GM19043 (cell line): ENCODE measurements at regions not wholly inside any gene's neighbourhood (a gene's known extent, or its start where the extent isn't known, plus 50 kb on each side); places are given as distances from the start of the nearest gene placed in this dataset.

Experiments used
- ATAC-seq: cut with Tn5 transposase; IDR thresholded peaks from one replicate; pipeline ENCODE4 v1.9.1; 2021; ENCODE audit warnings: low read depth; ENCODE audit not compliant: unreplicated experiment

- no peak for ATAC-seq
These were observed 592.2 kb upstream of the SYT4 start for GRCh38 chr18:43869451-43870008.

GRCh38 chr18:43870626-43871025 is 593.3 kb upstream of the SYT4 start:
- no peak for ATAC-seq

GRCh38 chr18:43875511-43875910 is 598.2 kb upstream of the SYT4 start:
- no peak for ATAC-seq

GRCh38 chr18:43876286-43876685 is 599.0 kb upstream of the SYT4 start:
- no peak for ATAC-seq

- no peak for ATAC-seq
These were observed 599.5 kb upstream of the SYT4 start for GRCh38 chr18:43876748-43877147.

- no peak for ATAC-seq
These were observed 600.5 kb upstream of the SYT4 start for GRCh38 chr18:43877616-43878321.

GRCh38 chr18:43879415-43879814 is 602.1 kb upstream of the SYT4 start:
- ATAC-seq, result no peak

GRCh38 chr18:43882358-43883055 is 605.2 kb upstream of the SYT4 start:
- no peak for ATAC-seq

- ATAC-seq, result no peak
These were observed 606.6 kb upstream of the SYT4 start for GRCh38 chr18:43883886-43884285.

- ATAC-seq, result no peak
These were observed 609.1 kb upstream of the SYT4 start for GRCh38 chr18:43886341-43886740.

GRCh38 chr18:43887491-43887890 is 610.2 kb upstream of the SYT4 start:
- ATAC-seq, result no peak

- ATAC-seq, result no peak
These were observed 611.3 kb upstream of the SYT4 start for GRCh38 chr18:43888598-43888997.

- no peak for ATAC-seq
These were observed 615.8 kb upstream of the SYT4 start for GRCh38 chr18:43893001-43893637.

GRCh38 chr18:43904209-43904837 is 627.0 kb upstream of the SYT4 start:
- ATAC-seq, result no peak

GRCh38 chr18:43914018-43914417 is 636.7 kb upstream of the SYT4 start:
- ATAC-seq, result no peak

- no peak for ATAC-seq
These were observed 639.7 kb upstream of the SYT4 start for GRCh38 chr18:43916984-43917383.

- ATAC-seq, result no peak
These were observed 640.2 kb upstream of the SYT4 start for GRCh38 chr18:43917520-43917919.

GRCh38 chr18:43919551-43919950 is 642.3 kb upstream of the SYT4 start:
- no peak for ATAC-seq

GRCh38 chr18:43931439-43931838 is 654.1 kb upstream of the SYT4 start:
- no peak for ATAC-seq

GRCh38 chr18:43932140-43932539 is 654.9 kb upstream of the SYT4 start:
- ATAC-seq, result no peak

- ATAC-seq, result no peak
These were observed 655.9 kb upstream of the SYT4 start for GRCh38 chr18:43933177-43933576.
